ENCODE measurements at regions not wholly inside any gene's neighbourhood (a gene's known extent, or its start where the extent isn't known, plus 50 kb on each side); places are given as distances from the start of the nearest gene placed in this dataset.
"Not testable (repeated sequence)": the region's sequence is repeated elsewhere in the genome, so short reads cannot be mapped to it uniquely, and the experiment has no call there.

- DNase-seq; H3K4me1 ChIP-seq; H3K27me3 ChIP-seq; H3K27ac ChIP-seq; intact Hi-C loops (cut with DNase I); H3K9me3 ChIP-seq; H3K4me3 ChIP-seq (replicated peaks in 1 of 3); H3K36me3 ChIP-seq: not testable (repeated sequence)
- WGBS, 2 donors = 93 to 94% methylated on average over 2 to 3 of the region's 3 CpGs
Measured at GRCh38 chrX:134045372-134045771, 60.0 kb upstream of the GPC3 start.

GRCh38 chrX:134067107-134067506, 81.7 kb upstream of the GPC3 start:
- intact Hi-C loops (cut with DNase I); H3K4me1 ChIP-seq; DNase-seq; H3K36me3 ChIP-seq; H3K27ac ChIP-seq; H3K27me3 ChIP-seq; H3K9me3 ChIP-seq; H3K4me3 ChIP-seq (replicated peaks in 1 of 3): not testable (repeated sequence)
- WGBS, 2 donors = 96 to 98% methylated on average over 3 of the region's 3 CpGs

DNA sequence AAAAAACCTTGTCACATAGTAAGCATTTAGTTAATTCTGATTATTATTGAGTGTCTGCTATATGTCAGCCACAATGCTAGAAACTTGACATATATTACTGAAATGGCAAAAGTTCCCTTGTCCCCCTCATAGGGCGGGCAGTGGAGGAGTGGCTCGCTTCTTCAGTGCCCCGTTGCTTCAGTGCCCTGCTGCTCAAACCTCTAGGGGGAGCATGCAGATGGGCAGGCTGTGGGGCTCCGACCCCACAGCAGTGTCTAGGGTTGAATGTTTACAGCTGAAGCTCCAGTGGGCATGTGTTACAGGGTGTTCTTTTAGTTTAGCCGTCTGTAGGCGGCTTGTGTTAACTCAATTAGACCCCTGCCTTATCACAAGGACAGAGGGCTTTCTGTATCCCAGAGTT, 86.5 kb upstream of the GPC3 start:
- H3K4me3 ChIP-seq (replicated peaks in 1 of 3); H3K4me1 ChIP-seq; DNase-seq; H3K27ac ChIP-seq; H3K36me3 ChIP-seq; H3K27me3 ChIP-seq; intact Hi-C loops (cut with DNase I); H3K9me3 ChIP-seq: not testable (repeated sequence)
- 80 to 82% methylated on average over 2 to 6 of the region's 6 CpGs for WGBS, 2 donors

DNA sequence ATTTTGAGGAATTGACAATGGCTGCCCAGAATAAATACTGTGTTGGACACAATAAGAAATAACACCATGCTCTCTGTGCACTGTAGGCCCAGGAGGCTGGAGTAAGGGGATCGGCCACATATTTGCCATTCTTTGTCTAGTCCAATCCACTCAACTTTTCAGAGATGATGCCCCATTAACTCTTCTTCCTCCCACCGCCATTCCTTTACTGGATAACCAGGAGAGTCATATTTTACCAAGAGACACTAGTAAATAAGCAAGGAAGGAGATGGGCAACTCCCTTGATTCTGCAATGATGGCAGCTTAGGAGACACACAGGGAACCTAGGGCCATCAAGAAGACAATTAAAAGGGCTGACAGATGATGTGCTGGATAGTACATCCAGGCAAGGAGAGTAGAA, 87.9 kb upstream of the GPC3 start:
- no peaks in the 10 kb centered on the region for H3K4me1 ChIP-seq
- DNase-seq = no peak
- intact Hi-C loops (cut with DNase I) = no loop called here
- 85 to 89% methylated on average over 2 of the region's 2 CpGs for WGBS, 2 donors
- no peaks in the 10 kb centered on the region for H3K36me3 ChIP-seq
- no peaks in the 10 kb centered on the region for H3K9me3 ChIP-seq
- H3K27ac ChIP-seq = no peak overlapping the region
- H3K4me3 ChIP-seq (replicated peaks in 1 of 3) = no peak overlapping the region
- H3K27me3 ChIP-seq = no peaks in the 10 kb centered on the region
- TF ChIP-seq POLR2A (IDR thresholded peaks at IDR 0.05) = no peak
- TF ChIP-seq, protein P1, sequence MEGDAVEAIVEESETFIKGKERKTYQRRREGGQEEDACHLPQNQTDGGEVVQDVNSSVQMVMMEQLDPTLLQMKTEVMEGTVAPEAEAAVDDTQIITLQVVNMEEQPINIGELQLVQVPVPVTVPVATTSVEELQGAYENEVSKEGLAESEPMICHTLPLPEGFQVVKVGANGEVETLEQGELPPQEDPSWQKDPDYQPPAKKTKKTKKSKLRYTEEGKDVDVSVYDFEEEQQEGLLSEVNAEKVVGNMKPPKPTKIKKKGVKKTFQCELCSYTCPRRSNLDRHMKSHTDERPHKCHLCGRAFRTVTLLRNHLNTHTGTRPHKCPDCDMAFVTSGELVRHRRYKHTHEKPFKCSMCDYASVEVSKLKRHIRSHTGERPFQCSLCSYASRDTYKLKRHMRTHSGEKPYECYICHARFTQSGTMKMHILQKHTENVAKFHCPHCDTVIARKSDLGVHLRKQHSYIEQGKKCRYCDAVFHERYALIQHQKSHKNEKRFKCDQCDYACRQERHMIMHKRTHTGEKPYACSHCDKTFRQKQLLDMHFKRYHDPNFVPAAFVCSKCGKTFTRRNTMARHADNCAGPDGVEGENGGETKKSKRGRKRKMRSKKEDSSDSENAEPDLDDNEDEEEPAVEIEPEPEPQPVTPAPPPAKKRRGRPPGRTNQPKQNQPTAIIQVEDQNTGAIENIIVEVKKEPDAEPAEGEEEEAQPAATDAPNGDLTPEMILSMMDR (IDR thresholded peaks at IDR 0.05) = no peak

DNA sequence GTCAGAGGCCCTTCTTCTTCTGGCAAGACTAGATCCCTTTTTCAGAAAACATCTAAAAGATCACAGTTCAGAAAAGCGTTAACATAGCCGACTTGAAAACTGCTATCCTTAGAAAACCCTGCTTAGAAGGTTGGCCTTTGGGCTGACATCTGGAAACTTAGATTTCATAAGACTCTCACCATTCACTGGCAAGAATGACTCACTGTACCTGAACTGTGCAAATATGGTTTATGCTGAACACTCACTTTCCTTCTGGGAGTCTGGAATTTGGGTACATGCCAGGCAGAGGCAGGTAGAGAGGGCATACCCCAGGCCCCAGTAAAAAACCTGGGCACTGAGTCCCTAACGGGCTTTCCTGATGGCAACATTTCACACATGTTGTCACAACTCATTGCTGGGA, 88.8 kb upstream of the GPC3 start:
- DNase-seq = no peak
- Histone ChIP-seq H3K9me3 (no peaks in the 10 kb centered on the region), H3K27me3 (no peaks in the 10 kb centered on the region), H3K4me3 (replicated peaks in 1 of 3) (no peak overlapping the region), H3K36me3 (no peaks in the 10 kb centered on the region), H3K27ac (no peak overlapping the region), H3K4me1 (no peaks in the 10 kb centered on the region)
- intact Hi-C loops (cut with DNase I) = no loop called here
- WGBS, 2 donors = 73 to 81% methylated on average over 3 of the region's 3 CpGs
- TF ChIP-seq POLR2A (IDR thresholded peaks at IDR 0.05) = no peak

- H3K4me1 ChIP-seq = no peaks in the 10 kb centered on the region
- intact Hi-C loops (cut with DNase I) = no loop called here
- no peak for DNase-seq
- WGBS, 2 donors = 91 to 95% methylated on average over 11 to 15 of the region's 26 CpGs
- no peak for TF ChIP-seq POLR2A (IDR thresholded peaks at IDR 0.05)
- TF ChIP-seq, protein P1 (IDR thresholded peaks at IDR 0.05) = no peak
- H3K27me3 ChIP-seq = no peaks in the 10 kb centered on the region
- no peak overlapping the region for H3K4me3 ChIP-seq (replicated peaks in 1 of 3)
- H3K9me3 ChIP-seq = no peaks in the 10 kb centered on the region
- H3K36me3 ChIP-seq = no peaks in the 10 kb centered on the region
- H3K27ac ChIP-seq = no peak overlapping the region
Measured at GRCh38 chrX:134075894-134076718, 90.7 kb upstream of the GPC3 start.

GRCh38 chrX:134095366-134095765, 110.0 kb upstream of the GPC3 start:
- Histone ChIP-seq H3K4me1 (no peaks in the 10 kb centered on the region), H3K9me3 (no peaks in the 10 kb centered on the region), H3K4me3 (replicated peaks in 1 of 3) (no peak overlapping the region), H3K27me3 (no peaks in the 10 kb centered on the region), H3K27ac (no peak overlapping the region), H3K36me3 (no peaks in the 10 kb centered on the region)
- intact Hi-C loops (cut with DNase I) = no loop called here
- TF ChIP-seq, protein P1 (IDR thresholded peaks at IDR 0.05) = no peak
- no peak for TF ChIP-seq POLR2A (IDR thresholded peaks at IDR 0.05)
- no peak for DNase-seq

Data from thyroid gland (tissue), 4 donors.